ENCODE measurements at regions not wholly inside any gene's neighbourhood (a gene's known extent, or its start where the extent isn't known, plus 50 kb on each side); places are given as distances from the start of the nearest gene placed in this dataset.
A peak's percentile ranks its signal among the peaks of the same experiment; 100 is the strongest.

DNA sequence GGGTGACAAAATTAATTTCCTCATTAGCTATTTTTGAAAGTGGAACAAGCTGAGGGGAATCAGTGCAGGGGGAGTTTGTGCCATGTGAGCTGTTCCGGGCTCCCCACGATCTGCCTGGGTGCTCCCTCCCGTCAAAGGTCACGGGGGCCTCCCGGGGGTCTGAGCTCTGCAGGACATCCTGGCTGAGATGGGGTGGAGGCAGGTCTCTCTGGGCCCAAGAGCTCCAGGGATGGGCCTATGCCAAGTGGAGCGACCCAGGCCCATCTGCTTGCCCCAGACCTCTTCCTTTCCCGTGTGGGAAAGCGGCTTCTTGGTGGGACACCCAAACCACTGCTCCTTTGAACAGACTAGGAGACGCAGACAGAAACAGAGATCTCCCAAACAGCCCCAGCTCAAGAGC is 143.3 kb upstream of the ID2 start:
- ATAC-seq = no peak
- Histone ChIP-seq H3K4me2 (ENCODE audit: insufficient read depth, low read length) (no peak overlapping the region), H3K36me3 (ENCODE audit: control insufficient read depth, insufficient read depth, low read length) (no peaks in the 10 kb centered on the region), H4K20me1 (replicated peaks; ENCODE audit: control insufficient read depth, insufficient read depth, low read length) (no peaks in the 10 kb centered on the region), H3K27ac (ENCODE audit: extremely low read depth, low read depth, low read length) (no peak overlapping the region), H3K4me1 (replicated peaks in 1 of 2; ENCODE audit: control insufficient read depth in 2 of 2, insufficient read depth in 2 of 2, low read length in 2 of 2) (peaks cover 32 to 60% of the 10 kb centered on the region in 2 experiments), H3K27me3 (ENCODE audit: control insufficient read depth in 2 of 2, insufficient read depth in 2 of 2, low read length in 2 of 2) (no peaks in the 10 kb centered on the region), H3K9me3 (replicated peaks; ENCODE audit: control insufficient read depth, insufficient read depth, low read depth, low read length) (no peaks in the 10 kb centered on the region), H3K9me1 (ENCODE audit: control insufficient read depth, insufficient read depth, low read length) (no peaks in the 10 kb centered on the region), H3K79me2 (ENCODE audit: control insufficient read depth, insufficient read depth, low read length) (no peaks in the 10 kb centered on the region), H2AFZ (ENCODE audit: low read depth, low read length) (0 out of 2 replicates have a peak overlapping the region, but pooled peaks have one; percentile 4), H3K4me3 (no peak overlapping the region), H3K9ac (ENCODE audit: insufficient read depth in 1 of 2, low read depth in 2 of 2, low read length in 2 of 2) (no peak overlapping the region)
- POLR2A ChIA-PET = interaction anchor here (0.7 to 2.2 kb wide), 5 partner anchors 11 to 143 kb away, joined by 3 to 10 read pairs (median 3); partner anchors contain the start of gene ID2
- no peak for DNase-seq (ENCODE audit: extremely low read depth in 1 of 4, low spot score in 3 of 4)
- intact Hi-C loops (cut with micrococcal nuclease) (no loop called here), in situ Hi-C loops (cut with MboI) (no loop called here)
- WGBS (ENCODE audit: insufficient coverage, low coverage, missing lambda C conversion rate) = 87% methylated on average over 3 of the region's 9 CpGs
- FAIRE-seq = no peak
- no TSS peak for BruUV-seq (replicated peaks)
- TF ChIP-seq PHB (CRISPR knock-in tag; IDR thresholded peaks at IDR 0.05) (no peak), TGIF2 (CRISPR knock-in tag; IDR thresholded peaks at IDR 0.05) (no peak)
- TF ChIP-seq, protein P1, sequence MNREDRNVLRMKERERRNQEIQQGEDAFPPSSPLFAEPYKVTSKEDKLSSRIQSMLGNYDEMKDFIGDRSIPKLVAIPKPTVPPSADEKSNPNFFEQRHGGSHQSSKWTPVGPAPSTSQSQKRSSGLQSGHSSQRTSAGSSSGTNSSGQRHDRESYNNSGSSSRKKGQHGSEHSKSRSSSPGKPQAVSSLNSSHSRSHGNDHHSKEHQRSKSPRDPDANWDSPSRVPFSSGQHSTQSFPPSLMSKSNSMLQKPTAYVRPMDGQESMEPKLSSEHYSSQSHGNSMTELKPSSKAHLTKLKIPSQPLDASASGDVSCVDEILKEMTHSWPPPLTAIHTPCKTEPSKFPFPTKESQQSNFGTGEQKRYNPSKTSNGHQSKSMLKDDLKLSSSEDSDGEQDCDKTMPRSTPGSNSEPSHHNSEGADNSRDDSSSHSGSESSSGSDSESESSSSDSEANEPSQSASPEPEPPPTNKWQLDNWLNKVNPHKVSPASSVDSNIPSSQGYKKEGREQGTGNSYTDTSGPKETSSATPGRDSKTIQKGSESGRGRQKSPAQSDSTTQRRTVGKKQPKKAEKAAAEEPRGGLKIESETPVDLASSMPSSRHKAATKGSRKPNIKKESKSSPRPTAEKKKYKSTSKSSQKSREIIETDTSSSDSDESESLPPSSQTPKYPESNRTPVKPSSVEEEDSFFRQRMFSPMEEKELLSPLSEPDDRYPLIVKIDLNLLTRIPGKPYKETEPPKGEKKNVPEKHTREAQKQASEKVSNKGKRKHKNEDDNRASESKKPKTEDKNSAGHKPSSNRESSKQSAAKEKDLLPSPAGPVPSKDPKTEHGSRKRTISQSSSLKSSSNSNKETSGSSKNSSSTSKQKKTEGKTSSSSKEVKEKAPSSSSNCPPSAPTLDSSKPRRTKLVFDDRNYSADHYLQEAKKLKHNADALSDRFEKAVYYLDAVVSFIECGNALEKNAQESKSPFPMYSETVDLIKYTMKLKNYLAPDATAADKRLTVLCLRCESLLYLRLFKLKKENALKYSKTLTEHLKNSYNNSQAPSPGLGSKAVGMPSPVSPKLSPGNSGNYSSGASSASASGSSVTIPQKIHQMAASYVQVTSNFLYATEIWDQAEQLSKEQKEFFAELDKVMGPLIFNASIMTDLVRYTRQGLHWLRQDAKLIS (CRISPR knock-in tag; IDR thresholded peaks at IDR 0.05) = no peak
- CTCF ChIA-PET (ENCODE audit: low intra/inter-chr PET ratio) = no interaction called here

Data from K562 (cell line).